COLO668 (cell line): ENCODE measurements at regions not wholly inside any gene's neighbourhood (a gene's known extent, or its start where the extent isn't known, plus 50 kb on each side); places are given as distances from the start of the nearest gene placed in this dataset.

ENCODE experiments used
- DNase-seq: peaks from one replicate; lab custom pipeline; 2025; ENCODE audit not compliant: unreplicated experiment; lab: John Stamatoyannopoulos, UW

- DNase-seq: no peak
Observed at GRCh38 chr5:152990217-152990616, 500.3 kb upstream of the GRIA1 start.

DNA sequence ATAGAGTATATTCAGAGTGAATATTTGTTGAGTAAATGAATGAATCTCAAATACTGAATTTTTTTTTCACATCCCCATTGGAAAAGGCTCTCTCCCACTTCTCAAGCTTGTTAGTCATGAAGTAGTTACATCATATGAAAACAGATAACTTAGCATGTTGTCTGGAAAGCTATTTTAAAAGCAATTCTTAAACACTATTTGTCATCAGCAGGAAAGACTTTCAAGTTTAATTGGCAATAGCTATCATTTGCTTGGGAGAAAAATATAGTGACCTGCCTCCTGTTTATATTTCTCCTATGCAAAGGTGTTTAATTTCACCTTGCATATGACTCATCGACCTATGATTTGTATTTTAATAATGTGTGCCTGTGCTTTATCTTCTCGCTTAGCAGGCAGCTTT lies 499.8 kb upstream of the GRIA1 start:
- no peak for DNase-seq

- DNase-seq: no peak
Observed at GRCh38 chr5:152994033-152994680, 496.3 kb upstream of the GRIA1 start.

GRCh38 chr5:152995214-152995725 lies 495.2 kb upstream of the GRIA1 start:
- no peak for DNase-seq

DNA sequence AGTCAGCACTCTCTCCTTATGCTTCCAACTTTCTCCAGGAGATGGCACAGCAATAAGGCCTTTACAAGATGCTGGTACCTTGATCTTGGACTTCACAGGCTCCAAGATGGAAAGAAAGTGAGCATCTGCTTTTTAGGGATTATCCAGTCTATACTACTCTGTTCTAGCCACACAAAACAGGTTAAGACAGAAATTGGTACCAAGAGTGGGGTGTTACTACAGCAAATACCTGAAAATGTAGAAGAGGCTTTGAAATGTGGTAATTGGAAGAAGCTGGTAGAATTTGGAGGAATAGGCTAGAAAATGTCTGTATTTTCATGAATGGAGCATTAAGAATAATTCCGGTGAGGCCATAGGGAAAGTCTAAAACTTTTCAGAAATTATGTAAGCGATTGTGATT lies 484.8 kb upstream of the GRIA1 start:
- no peak for DNase-seq

GRCh38 chr5:153006681-153007080 lies 483.8 kb upstream of the GRIA1 start:
- no peak for DNase-seq

DNA sequence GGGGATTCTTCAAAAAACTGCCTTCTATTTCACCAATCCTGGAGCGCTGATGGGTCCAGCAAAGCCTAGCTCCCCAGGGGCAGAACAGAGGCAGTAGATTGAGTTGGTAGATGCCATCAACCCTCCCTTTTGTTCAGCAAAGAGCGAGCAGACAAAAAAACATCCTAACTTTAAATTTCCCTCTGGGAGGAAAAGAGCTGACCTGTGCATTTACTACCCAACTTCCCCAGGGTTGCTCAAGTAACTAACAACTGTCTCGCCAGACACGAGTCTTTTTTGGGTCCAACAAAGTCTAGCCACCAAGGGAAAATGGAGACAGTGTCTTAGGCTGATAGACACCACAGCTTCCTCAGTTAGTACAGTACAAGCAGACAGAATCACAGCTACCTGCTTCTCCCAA lies 476.3 kb upstream of the GRIA1 start:
- no peak for DNase-seq

- DNase-seq: no peak
Observed at GRCh38 chr5:153018121-153018520, 472.3 kb upstream of the GRIA1 start.

DNA sequence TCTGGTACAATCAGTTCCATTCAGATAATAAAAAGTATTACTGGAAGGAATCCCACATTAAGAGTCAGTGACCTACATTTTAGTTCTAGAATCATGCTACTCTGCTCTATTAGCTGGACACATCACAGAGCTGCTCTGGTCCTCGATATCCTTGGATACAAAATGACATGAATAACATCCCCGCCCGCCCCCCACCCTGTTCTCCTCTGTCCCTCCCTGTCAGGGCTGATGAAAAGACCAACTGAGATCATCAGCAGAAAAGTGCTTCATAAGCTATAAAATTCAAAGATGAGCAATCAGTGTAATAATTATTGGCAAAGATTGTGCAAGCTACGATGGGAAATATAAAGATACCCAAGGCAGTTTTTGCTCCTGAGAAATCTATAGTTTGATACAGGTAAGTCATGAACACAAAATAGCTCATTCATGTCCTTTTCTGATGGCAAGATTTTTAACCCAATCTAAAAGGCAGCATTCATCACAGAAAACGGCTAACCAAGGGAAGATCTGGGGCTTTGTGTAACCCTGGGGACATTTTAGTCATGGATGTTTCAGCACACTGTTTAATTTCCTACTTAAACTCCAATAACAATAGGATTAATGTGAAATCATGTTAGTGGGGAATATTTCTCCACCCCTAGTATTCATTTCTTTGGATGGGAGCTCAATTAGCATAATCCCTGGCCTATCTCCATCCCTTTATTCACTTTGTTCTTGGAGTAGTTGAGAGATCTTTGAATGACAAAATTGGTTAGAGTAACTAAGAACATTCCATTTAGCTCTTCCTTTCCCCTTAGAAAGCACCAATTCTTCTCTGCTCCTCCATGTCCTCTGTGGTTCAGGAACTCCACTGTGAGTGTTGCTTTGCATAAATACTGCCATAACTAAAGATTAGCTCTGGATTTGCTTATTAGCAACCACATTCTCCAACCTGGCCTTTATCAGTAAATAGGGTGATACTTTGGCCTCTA lies 459.4 kb upstream of the GRIA1 start:
- DNase-seq: no peak

GRCh38 chr5:153039501-153039900 lies 451.0 kb upstream of the GRIA1 start:
- DNase-seq: no peak

DNA sequence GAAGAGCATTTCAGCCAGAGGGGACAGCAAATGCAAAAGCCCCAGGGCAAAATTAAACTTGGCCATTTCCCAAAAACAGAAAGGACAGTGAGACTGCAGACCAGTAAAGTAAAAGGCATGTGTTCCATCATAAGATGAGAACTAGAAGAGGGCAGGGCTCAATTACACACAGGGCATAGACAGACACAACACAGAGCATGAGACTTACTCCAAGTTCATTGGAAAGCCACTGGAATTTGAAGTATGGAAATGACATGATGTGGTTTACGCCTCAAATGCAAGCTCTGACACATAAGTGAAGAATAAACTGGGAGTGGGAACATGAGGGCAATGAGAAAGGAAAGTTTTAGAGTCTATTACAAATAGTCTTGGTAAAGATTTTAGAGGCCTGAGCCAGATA lies 446.6 kb upstream of the GRIA1 start:
- no peak for DNase-seq

- no peak for DNase-seq
Observed at GRCh38 chr5:153050496-153051179, 439.8 kb upstream of the GRIA1 start.

- DNase-seq: no peak
Observed at GRCh38 chr5:153066281-153066680, 424.2 kb upstream of the GRIA1 start.

DNA sequence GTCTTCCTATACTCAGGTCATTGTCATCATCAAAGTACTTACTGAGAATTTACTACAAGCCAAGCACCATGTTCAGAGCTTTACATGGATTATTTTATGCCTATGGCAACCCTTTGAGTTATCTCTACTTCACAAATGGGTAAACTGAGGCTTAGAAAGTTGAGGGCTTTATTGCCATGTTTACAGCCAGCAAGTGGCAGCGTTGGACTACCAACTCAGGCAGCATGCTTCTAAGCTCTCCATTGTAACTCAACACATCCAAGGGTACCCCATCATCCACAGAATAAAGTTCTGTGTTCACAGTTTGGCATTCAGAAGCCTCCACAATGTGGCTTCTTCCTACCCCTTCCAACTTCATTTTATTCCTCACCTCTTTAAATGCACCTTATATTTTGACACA lies 422.6 kb upstream of the GRIA1 start:
- no peak for DNase-seq

- DNase-seq: no peak
Observed at GRCh38 chr5:153079396-153079795, 411.1 kb upstream of the GRIA1 start.

DNA sequence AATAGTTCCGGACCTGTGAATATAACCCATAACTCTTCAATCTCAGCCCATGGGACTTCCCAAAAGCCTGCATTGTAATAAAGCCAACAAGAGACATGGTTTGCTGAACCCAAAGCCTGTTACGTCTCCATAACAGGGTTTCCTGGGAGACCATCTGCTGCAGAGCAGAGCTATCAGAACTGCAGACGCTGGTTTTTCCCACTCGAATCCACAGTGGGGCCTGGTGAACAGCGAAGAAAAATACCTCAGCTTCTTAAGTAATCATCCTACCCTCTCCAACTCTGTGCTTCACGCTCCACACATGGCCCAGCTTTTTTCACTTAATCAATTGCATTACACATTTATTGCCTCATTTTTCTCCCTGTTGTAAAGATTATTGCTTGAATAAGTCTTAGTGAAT lies 409.5 kb upstream of the GRIA1 start:
- no peak for DNase-seq

GRCh38 chr5:153081385-153081784 lies 409.1 kb upstream of the GRIA1 start:
- DNase-seq: no peak

GRCh38 chr5:153084511-153084910 lies 406.0 kb upstream of the GRIA1 start:
- no peak for DNase-seq

GRCh38 chr5:153086486-153086885 lies 404.0 kb upstream of the GRIA1 start:
- no peak for DNase-seq

DNA sequence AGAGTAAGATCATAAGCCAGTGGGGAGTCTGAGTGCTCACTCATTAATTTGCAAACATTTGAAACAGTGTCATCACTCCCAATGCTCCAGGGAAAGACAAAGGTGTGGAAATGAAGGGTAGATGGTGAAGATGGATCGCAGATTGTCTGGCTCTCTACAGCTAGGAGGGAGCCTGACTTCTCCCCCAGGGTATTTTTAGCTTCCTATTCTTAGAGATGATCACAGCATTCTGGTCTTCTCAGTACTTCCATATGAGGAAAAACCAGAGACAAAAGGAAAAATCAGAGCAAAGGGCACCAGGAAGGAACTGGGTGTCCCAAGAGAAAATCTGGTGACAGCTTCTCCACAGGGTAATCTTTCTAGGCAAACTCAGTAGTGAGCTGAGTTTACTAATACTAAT lies 401.9 kb upstream of the GRIA1 start:
- DNase-seq: no peak

DNA sequence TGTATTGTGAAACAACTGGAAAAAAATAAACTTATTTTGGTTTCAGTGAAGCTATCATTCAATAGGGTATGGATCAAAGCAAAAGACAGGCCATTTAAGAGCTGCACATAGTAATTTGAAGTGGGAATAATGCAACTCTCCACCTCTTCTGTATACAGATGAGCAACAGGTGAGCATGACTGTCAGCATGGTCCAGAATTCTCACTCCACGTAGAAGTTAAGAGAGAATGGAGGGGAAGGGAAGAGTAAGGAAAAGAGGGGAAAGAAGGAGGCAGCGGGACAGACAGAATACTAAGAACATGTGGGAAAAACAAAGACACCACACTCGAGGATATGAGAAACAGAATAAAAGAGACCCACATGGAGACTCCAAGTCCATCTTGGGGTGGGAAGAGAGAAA lies 396.1 kb upstream of the GRIA1 start:
- no peak for DNase-seq

DNA sequence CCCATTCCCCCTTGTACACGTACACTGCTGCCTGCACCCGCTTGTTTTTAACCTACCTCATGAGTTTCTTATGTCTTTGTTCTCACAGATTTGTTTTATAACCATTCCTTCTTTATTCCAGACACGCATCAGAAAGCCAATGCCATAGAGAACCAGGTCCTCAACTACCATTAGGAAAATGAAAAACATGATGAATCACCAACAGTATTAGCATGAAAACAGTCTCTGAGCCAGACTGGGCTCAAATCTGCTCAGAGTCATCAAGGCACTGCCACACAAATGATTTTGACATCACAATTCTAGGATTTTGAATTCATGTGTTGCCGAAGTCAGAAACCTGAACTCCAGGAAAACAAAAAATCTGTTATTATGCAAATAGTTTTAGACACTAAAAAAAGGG lies 394.1 kb upstream of the GRIA1 start:
- no peak for DNase-seq
